GM12878 (cell line): ENCODE measurements at regions not wholly inside any gene's neighbourhood (a gene's known extent, or its start where the extent isn't known, plus 50 kb on each side); places are given as distances from the start of the nearest gene placed in this dataset.

ENCODE experiments used
- ATAC-seq: fragments of 200-7000 bp; cut with Tn5 transposase; 3 replicates; pipeline ENCODE4 v1.9.1; 2020; ENCODE audit warnings: mild to moderate bottlenecking, moderate library complexity
- BruUV-seq: library from RNA; stranded (reverse); fragments of 400-500 nt; replicated peaks from 2 replicates; lab custom pipeline; 2021; lab: Mats Ljungman, UMichigan
- CTCF ChIA-PET: fragments of 300-600 bp; sonication (Branson Sonifier 250); formaldehyde crosslinking; extraction: SDS; loops from one replicate; lab custom pipeline; 2021; ENCODE audit warnings: inconsistent platforms; lab: Yijun Ruan, JAX
- POLR2A ChIA-PET: fragments of 350-600 bp; formaldehyde crosslinking; extraction: SDS; loops from one replicate; lab custom pipeline; 2021; ENCODE audit warnings: inconsistent platforms; lab: Charles Lee
- RAD21 ChIA-PET: fragments of 300-600 bp; sonication (Branson Sonifier 250); formaldehyde crosslinking; loops from one replicate; lab custom pipeline; 2023; ENCODE audit warnings: antibody characterized with exemption; ENCODE audit not compliant: unreplicated experiment; lab: Charles Lee
- SMC1A ChIA-PET: fragments of 300-600 bp; sonication (Branson Sonifier 250); formaldehyde crosslinking; loops from one replicate; lab custom pipeline; 2023; ENCODE audit not compliant: unreplicated experiment, uncharacterized antibody; lab: Charles Lee
- DNase-seq: peaks from one replicate; pipeline ENCODE4 v3.0.0-alpha.2; 2011; ENCODE audit warnings: low read depth, low spot score
- FAIRE-seq: peaks from 3 replicates; lab custom pipeline; 2011; peaks lifted over from hg19 to GRCh38; lab: Jason Lieb, UNC
- H2AFZ ChIP-seq: 2 replicates; pipeline ENCODE4 v1.6.0; 2011; ENCODE audit warnings: low read depth, low read length, control low read depth; ENCODE audit not compliant: control insufficient read depth
- H3K27ac ChIP-seq: 2 replicates; pipeline ENCODE4 v1.5.1; 2011; ENCODE audit warnings: control low read depth; ENCODE audit not compliant: control insufficient read depth, insufficient read depth
- H3K27me3 ChIP-seq, 2 experiments: replicated peaks in 1 of 2; 2 replicates each; pipeline versions ENCODE4 v1.6.0 to v1.6.1; 2011; ENCODE audit warnings: low read length in 1 of 2; ENCODE audit not compliant: control insufficient read depth in 2 of 2, insufficient read depth in 2 of 2
- H3K36me3 ChIP-seq, 2 experiments: 2 replicates each; pipeline ENCODE4 v1.5.1; 2011; ENCODE audit warnings: low read length in 1 of 2; ENCODE audit not compliant: control insufficient read depth in 2 of 2, insufficient read depth in 2 of 2
- H3K4me1 ChIP-seq: 2 replicates; pipeline ENCODE4 v1.6.1; 2011; ENCODE audit warnings: mild to moderate bottlenecking, low read length, moderate library complexity, mixed read lengths; ENCODE audit not compliant: control insufficient read depth, insufficient read depth
- H3K4me2 ChIP-seq: 2 replicates; pipeline ENCODE4 v1.6.0; 2011; ENCODE audit warnings: control low read depth; ENCODE audit not compliant: control insufficient read depth, insufficient read depth
- H3K4me3 ChIP-seq: fragments of 200-600 bp; sonication (generic); 2 replicates; pipeline ENCODE4 v1.5.1; 2016
- H3K79me2 ChIP-seq: 2 replicates; pipeline ENCODE4 v1.6.0; 2011; ENCODE audit warnings: low read length; ENCODE audit not compliant: control insufficient read depth, insufficient read depth
- H3K9ac ChIP-seq: 2 replicates; pipeline ENCODE4 v1.8.0; 2011; ENCODE audit warnings: low read length, control low read depth, mixed read lengths; ENCODE audit not compliant: control insufficient read depth, insufficient read depth
- H3K9me3 ChIP-seq: replicated peaks from 3 replicates; pipeline ENCODE4 v1.5.1; 2011; ENCODE audit warnings: mild to moderate bottlenecking, low read length; ENCODE audit not compliant: control insufficient read depth, insufficient read depth
- H4K20me1 ChIP-seq: 2 replicates; pipeline ENCODE4 v1.6.0; 2011; ENCODE audit not compliant: control insufficient read depth, insufficient read depth
- ATF7 ChIP-seq: fragments of 450-650 bp; IDR thresholded peaks from 2 replicates; pipeline ENCODE4 v1.6.1; 2016; ENCODE audit warnings: low read depth, mild to moderate bottlenecking
- CREB1 ChIP-seq: IDR thresholded peaks from 2 replicates; pipeline ENCODE4 v1.6.1; 2012; ENCODE audit warnings: low read depth, mild to moderate bottlenecking, inconsistent platforms
- E4F1 ChIP-seq: fragments of 450-650 bp; IDR thresholded peaks from 2 replicates; pipeline ENCODE4 v1.6.1; 2018; ENCODE audit warnings: borderline replicate concordance, mild to moderate bottlenecking; ENCODE audit not compliant: partially characterized antibody
- GABPA ChIP-seq: IDR thresholded peaks from 2 replicates; pipeline ENCODE4 v1.6.1; 2014; ENCODE audit warnings: antibody characterized with exemption, low read depth, mild to moderate bottlenecking, inconsistent platforms
- GATAD2B ChIP-seq: fragments of 450-650 bp; conservative IDR thresholded peaks from 2 replicates; pipeline ENCODE4 v1.6.1; 2017; ENCODE audit warnings: low read depth, mild to moderate bottlenecking, moderate library complexity
- SMC3 ChIP-seq: IDR thresholded peaks from 2 replicates; pipeline ENCODE4 v1.6.1; 2011; ENCODE audit warnings: low read length, improper control_type of control experiment, borderline replicate concordance
- SUZ12 ChIP-seq: fragments of 200-600 bp; sonication (generic); IDR thresholded peaks from one replicate; pipeline ENCODE4 v1.6.1; 2018; ENCODE audit warnings: antibody characterized with exemption, mild to moderate bottlenecking; ENCODE audit not compliant: unreplicated experiment
- YY1 ChIP-seq: IDR thresholded peaks from 2 replicates; pipeline ENCODE4 v1.6.1; 2011; ENCODE audit warnings: low read depth, mild to moderate bottlenecking, low read length
- WGBS: methylation state at CpG from one replicate; pipeline ENCODE4 v1.1.6; 2016; ENCODE audit warnings: low lambda C conversion rate; ENCODE audit not compliant: insufficient replicate concordance, insufficient coverage; ENCODE audit errors: missing lambda C conversion rate; 5-methylcytosine and 5-hydroxymethylcytosine counted together
- in situ Hi-C: fragments of 300-500 bp; cut with MboI; formaldehyde crosslinking; loops from 9 replicates; pipeline ENCODE4 v1.14.3; 2018; ENCODE audit warnings: mixed read lengths
- intact Hi-C: fragments of 100-400 bp; cut with micrococcal nuclease; formaldehyde crosslinking; loops from one replicate; pipeline ENCODE4 v1.14.2; 2022; ENCODE audit not compliant: unreplicated experiment
- TF ChIP-seq, protein P1 (sequence below): fragments of 150-350 bp; IDR thresholded peaks from 2 replicates; pipeline ENCODE4 v1.6.1; 2014; ENCODE audit warnings: mild to moderate bottlenecking, low read depth, low read length
- TF ChIP-seq, protein P2 (sequence below): fragments of 450-650 bp; formaldehyde crosslinking; IDR thresholded peaks from 2 replicates; pipeline ENCODE4 v1.4.0; 2020; ENCODE audit warnings: mild to moderate bottlenecking, moderate library complexity
- TF ChIP-seq, protein P3 (sequence below): IDR thresholded peaks from 2 replicates; pipeline ENCODE4 v1.6.1; 2012; ENCODE audit warnings: low read depth, low read length, improper control_type of control experiment

DNA sequence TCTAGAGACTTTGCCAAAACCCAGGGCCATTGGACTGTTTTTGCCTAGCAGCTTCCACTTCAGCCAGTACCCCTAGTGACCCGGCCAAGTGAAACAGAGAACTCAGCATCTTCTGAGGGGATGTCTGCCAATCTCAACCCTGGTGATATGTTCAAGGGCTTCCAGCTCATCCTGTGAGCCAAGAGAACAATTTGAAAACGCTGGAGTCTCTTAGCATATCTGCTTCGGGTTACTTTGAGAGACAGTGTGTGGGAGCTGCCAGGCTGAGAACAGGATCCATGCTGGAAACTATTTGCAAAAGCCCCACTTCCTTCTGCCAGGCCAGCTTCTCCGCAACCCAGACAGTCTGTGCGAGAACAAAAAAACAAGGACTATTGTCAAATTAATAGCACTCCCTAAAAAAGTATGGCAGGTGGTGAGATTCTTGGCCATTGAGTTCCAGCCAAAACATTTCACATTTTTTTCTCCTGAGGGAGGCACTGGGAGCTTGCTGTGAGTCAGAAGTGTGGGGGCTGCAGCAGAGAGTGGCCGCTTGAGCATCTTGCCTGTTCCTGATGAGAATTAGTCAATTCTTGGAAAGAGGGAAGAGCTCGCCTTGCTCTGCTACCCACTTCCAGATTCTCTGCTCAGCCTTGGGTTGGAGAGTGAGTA lies 395.6 kb upstream of the TRIB2 start:
- no TSS peak for BruUV-seq
- Histone ChIP-seq H3K27me3 (no peaks in the 10 kb centered on the region), H3K9ac (no peak overlapping the region), H3K9me3 (no peaks in the 10 kb centered on the region), H3K4me2 (no peak overlapping the region), H3K4me3 (no peak overlapping the region), H2AFZ (no peak overlapping the region), H4K20me1 (no peaks in the 10 kb centered on the region), H3K79me2 (no peaks in the 10 kb centered on the region), H3K4me1 (no peaks in the 10 kb centered on the region), H3K27ac (no peak overlapping the region), H3K36me3 (no peaks in the 10 kb centered on the region)
- FAIRE-seq (no peak), ATAC-seq (no peak), DNase-seq (no peak)
- ChIA-PET RAD21 (no interaction called here), CTCF (no interaction called here), SMC1A (interaction anchor here (0.6 to 2.3 kb wide), 2 partner anchors 8 to 234 kb away, joined by 4 to 9 read pairs; no protein-coding TSS in a partner anchor), POLR2A (no interaction called here)
- 95% methylated on average over 7 of the region's 7 CpGs for WGBS
- intact Hi-C loops = no loop called here
- in situ Hi-C loops = no loop called here
- TF ChIP-seq E4F1 (no peak), CREB1 (no peak), SMC3 (no peak), ATF7 (no peak), GATAD2B (no peak), YY1 (no peak), SUZ12 (no peak), GABPA (no peak)
- TF ChIP-seq, protein P1, sequence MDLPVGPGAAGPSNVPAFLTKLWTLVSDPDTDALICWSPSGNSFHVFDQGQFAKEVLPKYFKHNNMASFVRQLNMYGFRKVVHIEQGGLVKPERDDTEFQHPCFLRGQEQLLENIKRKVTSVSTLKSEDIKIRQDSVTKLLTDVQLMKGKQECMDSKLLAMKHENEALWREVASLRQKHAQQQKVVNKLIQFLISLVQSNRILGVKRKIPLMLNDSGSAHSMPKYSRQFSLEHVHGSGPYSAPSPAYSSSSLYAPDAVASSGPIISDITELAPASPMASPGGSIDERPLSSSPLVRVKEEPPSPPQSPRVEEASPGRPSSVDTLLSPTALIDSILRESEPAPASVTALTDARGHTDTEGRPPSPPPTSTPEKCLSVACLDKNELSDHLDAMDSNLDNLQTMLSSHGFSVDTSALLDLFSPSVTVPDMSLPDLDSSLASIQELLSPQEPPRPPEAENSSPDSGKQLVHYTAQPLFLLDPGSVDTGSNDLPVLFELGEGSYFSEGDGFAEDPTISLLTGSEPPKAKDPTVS = no peak
- TF ChIP-seq, protein P2, sequence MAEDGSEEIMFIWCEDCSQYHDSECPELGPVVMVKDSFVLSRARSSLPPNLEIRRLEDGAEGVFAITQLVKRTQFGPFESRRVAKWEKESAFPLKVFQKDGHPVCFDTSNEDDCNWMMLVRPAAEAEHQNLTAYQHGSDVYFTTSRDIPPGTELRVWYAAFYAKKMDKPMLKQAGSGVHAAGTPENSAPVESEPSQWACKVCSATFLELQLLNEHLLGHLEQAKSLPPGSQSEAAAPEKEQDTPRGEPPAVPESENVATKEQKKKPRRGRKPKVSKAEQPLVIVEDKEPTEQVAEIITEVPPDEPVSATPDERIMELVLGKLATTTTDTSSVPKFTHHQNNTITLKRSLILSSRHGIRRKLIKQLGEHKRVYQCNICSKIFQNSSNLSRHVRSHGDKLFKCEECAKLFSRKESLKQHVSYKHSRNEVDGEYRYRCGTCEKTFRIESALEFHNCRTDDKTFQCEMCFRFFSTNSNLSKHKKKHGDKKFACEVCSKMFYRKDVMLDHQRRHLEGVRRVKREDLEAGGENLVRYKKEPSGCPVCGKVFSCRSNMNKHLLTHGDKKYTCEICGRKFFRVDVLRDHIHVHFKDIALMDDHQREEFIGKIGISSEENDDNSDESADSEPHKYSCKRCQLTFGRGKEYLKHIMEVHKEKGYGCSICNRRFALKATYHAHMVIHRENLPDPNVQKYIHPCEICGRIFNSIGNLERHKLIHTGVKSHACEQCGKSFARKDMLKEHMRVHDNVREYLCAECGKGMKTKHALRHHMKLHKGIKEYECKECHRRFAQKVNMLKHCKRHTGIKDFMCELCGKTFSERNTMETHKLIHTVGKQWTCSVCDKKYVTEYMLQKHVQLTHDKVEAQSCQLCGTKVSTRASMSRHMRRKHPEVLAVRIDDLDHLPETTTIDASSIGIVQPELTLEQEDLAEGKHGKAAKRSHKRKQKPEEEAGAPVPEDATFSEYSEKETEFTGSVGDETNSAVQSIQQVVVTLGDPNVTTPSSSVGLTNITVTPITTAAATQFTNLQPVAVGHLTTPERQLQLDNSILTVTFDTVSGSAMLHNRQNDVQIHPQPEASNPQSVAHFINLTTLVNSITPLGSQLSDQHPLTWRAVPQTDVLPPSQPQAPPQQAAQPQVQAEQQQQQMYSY = no peak
- TF ChIP-seq, protein P3, sequence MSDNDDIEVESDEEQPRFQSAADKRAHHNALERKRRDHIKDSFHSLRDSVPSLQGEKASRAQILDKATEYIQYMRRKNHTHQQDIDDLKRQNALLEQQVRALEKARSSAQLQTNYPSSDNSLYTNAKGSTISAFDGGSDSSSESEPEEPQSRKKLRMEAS = no peak
